ENCODE measurements at regions not wholly inside any gene's neighbourhood (a gene's known extent, or its start where the extent isn't known, plus 50 kb on each side); places are given as distances from the start of the nearest gene placed in this dataset.

- Histone ChIP-seq H3K4me3 (ENCODE audit: low read depth, low read length) (no peak overlapping the region), H3K9me3 (ENCODE audit: severe bottlenecking) (no peaks in the 10 kb centered on the region), H3K27ac (no peak overlapping the region), H3K36me3 (no peaks in the 10 kb centered on the region), H3K27me3 (ENCODE audit: insufficient read depth, low read depth, severe bottlenecking) (no peaks in the 10 kb centered on the region)
- TF ChIP-seq CTCF (IDR thresholded peaks at IDR 0.05; ENCODE audit: low read depth, low read length), result no peak
- no peak for DNase-seq
Observed at GRCh38 chr5:155836089-155836803, 490.7 kb upstream of the SGCD start.

- H3K4me3 ChIP-seq (ENCODE audit: low read depth, low read length), result no peak overlapping the region
Observed at GRCh38 chr5:155838394-155838793, 488.6 kb upstream of the SGCD start.

GRCh38 chr5:155839251-155840037, 487.5 kb upstream of the SGCD start:
- DNase-seq, result peak; percentile 73
- Histone ChIP-seq H3K27me3 (ENCODE audit: insufficient read depth, low read depth, severe bottlenecking) (no peaks in the 10 kb centered on the region), H3K36me3 (no peaks in the 10 kb centered on the region), H3K9me3 (ENCODE audit: severe bottlenecking) (no peaks in the 10 kb centered on the region), H3K27ac (peak overlapping the region; percentile 74), H3K4me3 (ENCODE audit: low read depth, low read length) (no peak overlapping the region)
- TF ChIP-seq CTCF (IDR thresholded peaks at IDR 0.05; ENCODE audit: low read depth, low read length), result no peak

More at GRCh38 chr5:155838394-155838793, 488.6 kb upstream of the SGCD start:
- H3K27me3 ChIP-seq (ENCODE audit: insufficient read depth, low read depth, severe bottlenecking), result no peaks in the 10 kb centered on the region
- TF ChIP-seq CTCF (IDR thresholded peaks at IDR 0.05; ENCODE audit: low read depth, low read length), result no peak
- DNase-seq, result no peak
- H3K36me3 ChIP-seq, result no peaks in the 10 kb centered on the region
- H3K9me3 ChIP-seq (ENCODE audit: severe bottlenecking), result no peaks in the 10 kb centered on the region
- H3K27ac ChIP-seq, result no peak overlapping the region; the same call in 1 of the 2 replicates

- no peaks in the 10 kb centered on the region for H3K27me3 ChIP-seq (ENCODE audit: insufficient read depth, low read depth, severe bottlenecking)
- H3K9me3 ChIP-seq (ENCODE audit: severe bottlenecking), result no peaks in the 10 kb centered on the region
- no peak overlapping the region for H3K4me3 ChIP-seq (ENCODE audit: low read depth, low read length)
- H3K36me3 ChIP-seq, result no peaks in the 10 kb centered on the region
- TF ChIP-seq CTCF (IDR thresholded peaks at IDR 0.05; ENCODE audit: low read depth, low read length), result no peak
- H3K27ac ChIP-seq, result no peak overlapping the region
- DNase-seq, result no peak
Observed at GRCh38 chr5:155844542-155844941, 482.4 kb upstream of the SGCD start.

GRCh38 chr5:155850370-155850769, 476.6 kb upstream of the SGCD start:
- no peaks in the 10 kb centered on the region for H3K36me3 ChIP-seq
- no peaks in the 10 kb centered on the region for H3K9me3 ChIP-seq (ENCODE audit: severe bottlenecking)
- no peak overlapping the region for H3K4me3 ChIP-seq (ENCODE audit: low read depth, low read length)
- no peak for DNase-seq
- no peak for TF ChIP-seq CTCF (IDR thresholded peaks at IDR 0.05; ENCODE audit: low read depth, low read length)
- no peak overlapping the region for H3K27ac ChIP-seq
- H3K27me3 ChIP-seq (ENCODE audit: insufficient read depth, low read depth, severe bottlenecking), result no peaks in the 10 kb centered on the region

Data from WERI-Rb-1 (cell line).